T-helper 2 cell treated with Interferon-gamma antibody and Interleukin-4, amounts not matched to agents 100 ng/mL and 5 ng/mL, for 36 hours (primary cell): ENCODE measurements at regions not wholly inside any gene's neighbourhood (a gene's known extent, or its start where the extent isn't known, plus 50 kb on each side); places are given as distances from the start of the nearest gene placed in this dataset.

Source experiments
- intact Hi-C: fragments of 100-400 bp; cut with micrococcal nuclease; formaldehyde crosslinking; loops from one replicate; pipeline ENCODE4 v1.15.1; 2023

DNA sequence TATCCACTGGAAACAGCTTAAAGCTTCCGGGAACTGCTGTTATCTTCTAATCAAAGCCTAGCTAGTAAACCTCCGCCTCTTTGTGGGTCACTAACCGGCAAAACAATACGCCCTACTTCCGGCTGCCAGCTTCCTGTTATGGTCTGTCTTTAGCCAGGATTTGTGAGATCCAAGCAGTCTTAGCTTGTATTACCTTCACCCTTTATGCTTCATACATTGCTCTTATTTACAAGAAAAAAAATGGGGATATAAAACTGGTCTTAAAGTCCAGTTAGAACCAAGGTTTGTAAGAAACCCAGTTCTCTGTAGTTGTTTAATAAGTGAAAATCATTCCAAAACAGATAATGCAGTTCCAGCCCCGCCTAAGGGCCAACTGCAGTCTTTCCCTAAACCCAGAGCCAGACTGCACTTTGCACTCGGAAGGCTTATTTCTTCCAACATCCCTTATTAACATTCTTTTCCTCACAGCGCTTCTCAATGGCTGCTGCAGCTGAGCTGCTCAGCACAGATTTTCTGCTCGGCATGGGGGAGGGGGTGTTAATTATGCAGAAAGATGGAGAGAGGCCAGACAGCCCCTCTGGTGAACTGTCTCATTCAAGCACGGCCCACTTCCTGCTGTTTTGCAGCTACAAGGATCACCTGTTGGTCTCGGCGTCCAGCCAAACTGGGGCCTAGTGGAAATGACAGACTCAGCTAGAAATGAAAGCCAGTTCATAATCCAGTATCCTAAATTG lies 368.4 kb downstream of the KLF12 start:
- intact Hi-C loops, result loop anchor here (1.0 to 5.0 kb wide), 5 partner anchors 51 to 1451 kb away; partner anchors contain the start of gene KLF12

DNA sequence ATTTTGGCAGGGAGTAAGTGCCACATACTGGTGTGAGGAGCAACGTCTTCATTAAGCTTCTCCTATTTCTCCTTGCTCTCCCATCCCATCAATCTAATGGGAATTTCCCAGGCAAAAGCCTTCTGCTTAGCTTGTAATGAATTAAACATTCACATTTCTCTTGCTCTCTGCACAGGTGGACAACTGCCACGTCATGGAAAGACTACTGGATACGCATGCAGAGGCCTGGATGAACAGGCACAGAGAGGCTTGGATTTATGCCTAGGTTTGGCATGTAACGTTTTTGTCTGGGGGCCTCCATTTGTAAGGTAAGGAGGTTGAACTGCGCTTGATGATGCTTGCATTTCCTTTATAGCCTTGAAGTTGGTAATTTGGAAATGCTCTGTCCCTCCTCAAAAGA lies 374.8 kb downstream of the KLF12 start:
- intact Hi-C loops, result loop anchor here (10.0 kb wide), 1 partner anchor 815 kb away; no protein-coding TSS in a partner anchor

DNA sequence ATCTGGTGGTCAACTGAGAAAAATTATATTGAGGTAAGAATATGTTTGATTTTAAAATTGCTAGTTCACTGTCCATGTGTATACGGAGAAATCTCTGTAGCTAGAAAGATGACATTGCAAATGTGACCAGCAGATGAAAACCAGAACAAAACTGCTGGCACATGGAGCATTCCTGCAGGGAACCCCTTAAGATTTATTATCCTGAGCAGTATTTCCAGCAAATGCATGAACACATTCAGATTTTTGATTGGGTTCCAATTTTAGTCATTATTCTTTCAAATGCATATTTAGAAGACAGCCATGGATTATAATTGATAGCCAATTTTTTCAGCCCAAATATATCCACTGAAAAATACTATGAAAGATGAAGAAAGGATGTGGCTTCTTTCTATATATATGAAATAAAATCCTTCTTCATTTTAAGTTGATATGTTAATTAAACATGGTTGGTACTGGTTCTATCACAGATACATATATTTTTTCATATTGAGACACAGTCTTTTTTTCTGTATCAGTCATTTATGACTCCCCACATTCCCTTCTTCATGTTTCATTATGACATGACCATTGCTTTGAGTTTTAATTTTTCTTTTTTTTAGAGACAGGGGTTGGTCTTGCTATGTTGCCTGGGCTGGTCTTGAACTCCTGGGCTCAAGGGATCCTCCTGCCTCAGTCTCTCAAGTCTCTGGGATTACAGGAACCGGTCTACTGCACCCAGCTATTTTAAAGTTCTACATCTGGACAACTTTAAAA lies 376.5 kb downstream of the KLF12 start:
- intact Hi-C loops, result loop anchor here (10.0 kb wide), 1 partner anchor 817 kb away; no protein-coding TSS in a partner anchor

- intact Hi-C loops, result loop anchor here (2.0 to 10.0 kb wide), 2 partner anchors 532 to 820 kb away; no protein-coding TSS in a partner anchor
Observed at GRCh38 chr13:73754727-73755292, 379.4 kb downstream of the KLF12 start.

DNA sequence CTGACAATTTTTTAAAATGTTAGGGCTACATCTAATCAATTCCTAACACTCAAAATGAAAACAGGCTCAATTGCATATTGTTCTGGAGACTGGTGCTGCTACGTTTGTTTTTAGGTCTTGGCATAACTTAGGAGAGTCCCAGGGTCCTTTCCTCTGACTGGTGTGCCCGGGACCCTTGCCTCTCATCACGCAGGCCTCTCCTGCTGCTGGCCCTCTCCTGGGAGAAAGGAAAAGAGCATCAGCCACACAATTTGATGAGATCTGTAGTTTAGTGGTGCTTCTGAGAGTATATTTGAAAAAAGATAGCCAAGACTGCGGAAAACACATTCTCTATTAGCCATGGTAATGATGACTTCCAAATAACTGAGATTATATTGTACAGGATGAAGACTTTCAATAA lies 380.0 kb downstream of the KLF12 start:
- intact Hi-C loops, result loop anchor here (2.0 to 10.0 kb wide), 2 partner anchors 533 to 821 kb away; no protein-coding TSS in a partner anchor

GRCh38 chr13:73751290-73751689 lies 382.9 kb downstream of the KLF12 start:
- intact Hi-C loops, result loop anchor here (10.0 kb wide), 1 partner anchor 824 kb away; no protein-coding TSS in a partner anchor

- intact Hi-C loops, result no loop called here
Observed at GRCh38 chr13:73748404-73748803, 385.8 kb downstream of the KLF12 start.

DNA sequence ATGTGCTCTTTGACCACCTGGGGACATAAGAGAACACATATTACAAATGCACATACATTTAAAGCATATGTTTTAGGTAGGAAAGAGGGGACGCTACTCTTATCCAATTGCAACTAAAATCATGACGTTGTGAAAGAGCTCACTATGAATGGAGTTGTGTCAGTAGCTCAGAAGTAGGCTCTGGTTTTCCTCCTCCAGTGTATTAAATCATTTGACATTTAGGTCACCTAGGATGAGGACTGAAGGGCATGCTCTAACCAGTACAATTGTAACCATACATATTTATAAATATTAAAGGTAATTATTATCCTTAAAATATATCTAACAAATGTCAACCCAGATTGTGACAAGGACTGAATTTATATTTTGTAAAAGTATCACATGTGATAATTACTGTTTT lies 389.0 kb downstream of the KLF12 start:
- intact Hi-C loops, result no loop called here

GRCh38 chr13:73742982-73743381 lies 391.2 kb downstream of the KLF12 start:
- intact Hi-C loops, result no loop called here

GRCh38 chr13:73741742-73742141 lies 392.5 kb downstream of the KLF12 start:
- intact Hi-C loops, result no loop called here

GRCh38 chr13:73741111-73741510 lies 393.1 kb downstream of the KLF12 start:
- intact Hi-C loops, result no loop called here

GRCh38 chr13:73740666-73741065 lies 393.5 kb downstream of the KLF12 start:
- intact Hi-C loops, result no loop called here

DNA sequence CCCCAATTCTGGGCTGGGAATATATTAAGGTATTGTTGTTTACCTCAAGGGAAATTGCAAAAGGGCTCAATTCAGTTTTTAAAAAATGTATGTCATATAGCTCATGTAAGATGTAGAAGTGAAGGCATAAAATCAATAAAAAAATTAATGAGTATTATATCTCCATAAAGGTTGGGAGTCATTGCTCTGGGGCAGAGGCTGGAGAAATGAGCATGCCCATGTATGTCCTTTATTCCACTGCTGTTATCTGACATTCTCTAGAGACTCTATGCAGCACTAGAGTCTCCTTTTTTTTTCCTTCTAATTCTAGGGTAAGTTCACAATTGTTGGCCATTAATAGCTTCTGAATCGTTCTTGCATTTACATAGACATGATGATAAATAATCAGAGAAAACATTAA lies 394.8 kb downstream of the KLF12 start:
- intact Hi-C loops, result no loop called here

DNA sequence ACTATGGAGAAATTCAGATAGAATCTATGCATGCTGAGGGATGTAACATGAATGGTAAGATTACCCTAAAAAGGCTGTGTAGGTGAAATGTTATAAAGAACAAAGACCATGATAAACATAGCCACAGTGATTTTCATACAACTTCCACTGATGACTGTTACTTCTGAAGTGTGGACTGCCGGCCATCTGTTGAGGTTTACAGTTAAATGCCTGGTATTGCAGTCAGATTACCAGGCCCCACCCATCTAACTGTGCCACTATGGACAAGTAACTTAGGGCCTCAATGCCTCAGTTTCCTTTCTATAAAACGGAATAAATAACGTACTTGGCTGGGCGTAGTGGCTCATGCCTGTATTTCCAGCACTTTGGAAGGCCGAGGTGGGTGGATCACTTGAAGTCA lies 395.6 kb downstream of the KLF12 start:
- intact Hi-C loops, result no loop called here

GRCh38 chr13:73737214-73737613 lies 397.0 kb downstream of the KLF12 start:
- intact Hi-C loops, result no loop called here

- intact Hi-C loops, result no loop called here
Observed at GRCh38 chr13:73733706-73734105, 400.5 kb downstream of the KLF12 start.

GRCh38 chr13:73732350-73732749 lies 401.9 kb downstream of the KLF12 start:
- intact Hi-C loops, result no loop called here

DNA sequence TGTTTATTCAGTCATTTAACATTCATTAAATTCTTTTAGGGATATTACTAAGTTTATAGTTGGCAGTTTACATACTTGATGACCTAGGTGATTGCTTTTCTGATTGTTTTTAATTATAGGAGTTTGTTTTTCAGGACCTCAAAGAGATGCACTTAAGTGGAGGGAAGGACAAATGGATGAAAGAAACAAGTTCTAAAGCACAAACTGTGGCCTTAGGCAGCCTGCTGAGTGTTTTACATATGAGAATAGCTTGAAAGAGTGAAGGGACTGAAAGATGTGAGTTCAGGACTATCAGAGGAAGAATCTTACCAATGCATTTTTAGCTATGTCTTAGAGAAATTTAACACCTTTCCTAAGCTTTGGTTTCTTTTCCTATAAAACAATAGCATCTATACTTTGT lies 402.6 kb downstream of the KLF12 start:
- intact Hi-C loops, result no loop called here

- intact Hi-C loops, result no loop called here
Observed at GRCh38 chr13:73730014-73730413, 404.2 kb downstream of the KLF12 start.

DNA sequence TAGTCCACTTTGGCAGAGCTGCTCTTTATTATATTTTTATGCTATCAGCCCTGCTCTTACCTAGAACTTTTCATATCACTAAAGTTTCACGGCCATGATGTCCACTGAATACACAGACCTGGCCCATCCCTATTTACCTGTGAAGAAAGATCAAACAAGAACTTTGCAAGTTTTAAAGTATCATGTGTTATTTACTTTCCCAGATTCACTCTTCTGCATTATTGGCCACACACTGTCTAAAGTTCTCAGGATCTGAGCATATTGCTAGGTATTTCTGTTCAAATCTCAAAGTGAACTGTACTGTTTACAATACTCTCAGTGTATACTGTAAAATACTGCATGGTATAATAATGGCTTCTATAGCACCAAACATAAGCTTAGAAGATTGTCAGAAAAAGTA lies 405.2 kb downstream of the KLF12 start:
- intact Hi-C loops, result no loop called here

- intact Hi-C loops, result no loop called here
Observed at GRCh38 chr13:73722120-73722519, 412.1 kb downstream of the KLF12 start.

DNA sequence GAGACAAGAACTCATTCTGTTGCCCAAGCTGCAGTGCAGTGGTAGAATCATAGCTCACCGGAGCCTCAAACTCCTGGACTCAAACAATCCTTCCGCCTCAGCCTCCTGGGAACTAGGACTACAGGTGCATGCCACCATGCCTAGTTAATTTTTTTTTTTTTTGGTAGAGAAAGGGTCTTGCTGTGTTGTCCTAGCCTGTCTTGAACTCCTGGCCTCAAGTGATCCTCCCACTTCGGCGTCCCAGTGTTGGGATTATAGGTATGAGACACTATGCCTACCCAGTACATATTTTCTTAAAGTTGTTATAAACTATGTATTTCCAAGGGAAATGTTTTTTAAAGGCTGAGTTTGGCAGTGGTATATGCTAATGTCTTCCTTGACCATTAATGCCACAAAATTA lies 412.6 kb downstream of the KLF12 start:
- intact Hi-C loops, result no loop called here
